ENCODE measurements at regions not wholly inside any gene's neighbourhood (a gene's known extent, or its start where the extent isn't known, plus 50 kb on each side); places are given as distances from the start of the nearest gene placed in this dataset.

- Histone ChIP-seq H3K36me3 (no peaks in the 10 kb centered on the region), H3K27ac (no peak overlapping the region), H3K27me3 (replicated peaks in 1 of 7) (no peaks in the 10 kb centered on the region), H3K4me1 (no peaks in the 10 kb centered on the region), H3K9me3 (no peaks in the 10 kb centered on the region), H3K4me3 (no peak overlapping the region)
- no peak for DNase-seq
- WGBS, 5 donors = 82 to 100% (median 89%) methylated on average over 1 of the region's 1 CpG
- intact Hi-C loops (cut with DNase I; ENCODE audit: low total_unique reads) = no loop called here
- no peak for TF ChIP-seq POLR2AphosphoS5 (IDR thresholded peaks at IDR 0.05)
- TF ChIP-seq, protein P1, sequence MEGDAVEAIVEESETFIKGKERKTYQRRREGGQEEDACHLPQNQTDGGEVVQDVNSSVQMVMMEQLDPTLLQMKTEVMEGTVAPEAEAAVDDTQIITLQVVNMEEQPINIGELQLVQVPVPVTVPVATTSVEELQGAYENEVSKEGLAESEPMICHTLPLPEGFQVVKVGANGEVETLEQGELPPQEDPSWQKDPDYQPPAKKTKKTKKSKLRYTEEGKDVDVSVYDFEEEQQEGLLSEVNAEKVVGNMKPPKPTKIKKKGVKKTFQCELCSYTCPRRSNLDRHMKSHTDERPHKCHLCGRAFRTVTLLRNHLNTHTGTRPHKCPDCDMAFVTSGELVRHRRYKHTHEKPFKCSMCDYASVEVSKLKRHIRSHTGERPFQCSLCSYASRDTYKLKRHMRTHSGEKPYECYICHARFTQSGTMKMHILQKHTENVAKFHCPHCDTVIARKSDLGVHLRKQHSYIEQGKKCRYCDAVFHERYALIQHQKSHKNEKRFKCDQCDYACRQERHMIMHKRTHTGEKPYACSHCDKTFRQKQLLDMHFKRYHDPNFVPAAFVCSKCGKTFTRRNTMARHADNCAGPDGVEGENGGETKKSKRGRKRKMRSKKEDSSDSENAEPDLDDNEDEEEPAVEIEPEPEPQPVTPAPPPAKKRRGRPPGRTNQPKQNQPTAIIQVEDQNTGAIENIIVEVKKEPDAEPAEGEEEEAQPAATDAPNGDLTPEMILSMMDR (IDR thresholded peaks at IDR 0.05 in 8 of 11, conservative IDR thresholded peaks at IDR 0.05 in 3 of 11) = no peak
- peak in 1 of 3 donors; percentile 4 for TF ChIP-seq POLR2A (IDR thresholded peaks at IDR 0.05)
These were observed 147.8 kb upstream of the SESN3 start for GRCh38 chr11:95378789-95379188.

DNA sequence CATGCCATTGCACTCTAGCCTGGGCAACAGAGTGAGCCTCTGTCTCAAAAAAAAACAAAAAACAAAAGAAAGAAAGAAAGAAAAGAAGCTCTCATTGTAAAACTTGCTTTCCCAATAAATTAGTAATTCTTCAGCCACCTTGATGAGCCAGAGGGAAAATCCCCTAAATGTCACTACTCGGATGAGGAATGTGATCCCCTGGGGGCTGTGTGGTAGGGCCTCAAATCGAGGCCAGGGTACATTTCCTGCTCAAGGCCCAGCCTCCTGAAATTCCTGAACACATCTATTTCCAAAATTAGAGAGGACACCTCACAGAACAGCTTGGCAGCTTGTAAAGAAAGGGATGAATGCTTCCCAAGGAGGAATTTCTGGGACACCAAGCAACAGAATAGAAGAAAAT, 147.1 kb upstream of the SESN3 start:
- TF ChIP-seq POLR2AphosphoS5 (IDR thresholded peaks at IDR 0.05) = no peak
- TF ChIP-seq, protein P1 (IDR thresholded peaks at IDR 0.05 in 8 of 11, conservative IDR thresholded peaks at IDR 0.05 in 3 of 11) = no peak
- no peak for TF ChIP-seq POLR2A (IDR thresholded peaks at IDR 0.05)
- intact Hi-C loops (cut with DNase I; ENCODE audit: low total_unique reads) = no loop called here
- WGBS, 5 donors = 73 to 87% (median 77%) methylated on average over 2 of the region's 2 CpGs
- no peaks in the 10 kb centered on the region for H3K27me3 ChIP-seq (replicated peaks in 1 of 7)
- no peaks in the 10 kb centered on the region for H3K4me1 ChIP-seq
- no peak overlapping the region for H3K27ac ChIP-seq
- H3K36me3 ChIP-seq = no peaks in the 10 kb centered on the region
- no peak overlapping the region for H3K4me3 ChIP-seq
- no peak for DNase-seq
- no peaks in the 10 kb centered on the region for H3K9me3 ChIP-seq

GRCh38 chr11:95375886-95376285, 144.9 kb upstream of the SESN3 start:
- 70 to 88% (median 80%) methylated on average over 3 of the region's 3 CpGs for WGBS, 5 donors
- TF ChIP-seq POLR2A (IDR thresholded peaks at IDR 0.05) (no peak), POLR2AphosphoS5 (IDR thresholded peaks at IDR 0.05) (no peak)
- TF ChIP-seq, protein P1 (IDR thresholded peaks at IDR 0.05 in 8 of 11, conservative IDR thresholded peaks at IDR 0.05 in 3 of 11) = no peak
- Histone ChIP-seq H3K36me3 (no peaks in the 10 kb centered on the region), H3K4me3 (no peak overlapping the region), H3K9me3 (no peaks in the 10 kb centered on the region), H3K4me1 (peaks cover 0 to 5% (median 2%) of the 10 kb centered on the region in 6 donors), H3K27ac (no peak overlapping the region), H3K27me3 (replicated peaks in 1 of 7) (no peaks in the 10 kb centered on the region)
- intact Hi-C loops (cut with DNase I; ENCODE audit: low total_unique reads) = no loop called here
- no peak for DNase-seq

DNA sequence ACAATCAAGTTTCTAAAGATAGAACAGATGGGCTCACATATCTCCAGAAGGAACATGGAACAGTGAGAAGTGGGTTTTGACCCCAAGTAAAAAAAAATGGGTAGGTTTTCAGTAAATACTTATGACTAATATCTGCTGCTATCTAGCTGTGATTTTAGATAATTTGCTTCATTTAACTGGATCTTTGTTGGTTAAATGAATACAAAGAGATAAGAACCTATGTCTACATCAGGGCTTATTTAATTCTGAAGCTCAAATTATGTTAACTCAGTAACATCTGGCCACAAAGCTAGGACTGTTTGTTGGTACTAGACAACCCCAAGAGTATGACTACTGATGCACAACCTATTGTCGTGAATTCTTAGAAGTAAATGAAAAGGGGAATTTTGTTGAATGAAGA, 144.4 kb upstream of the SESN3 start:
- Histone ChIP-seq H3K9me3 (no peaks in the 10 kb centered on the region), H3K36me3 (no peaks in the 10 kb centered on the region), H3K4me1 (peaks cover 0 to 7% (median 2%) of the 10 kb centered on the region in 6 donors), H3K4me3 (no peak overlapping the region), H3K27ac (no peak overlapping the region), H3K27me3 (replicated peaks in 1 of 7) (no peaks in the 10 kb centered on the region)
- no peak for DNase-seq
- intact Hi-C loops (cut with DNase I; ENCODE audit: low total_unique reads) = no loop called here
- 67 to 92% (median 83%) methylated on average over 1 of the region's 1 CpG for WGBS, 5 donors
- TF ChIP-seq, protein P1 (IDR thresholded peaks at IDR 0.05 in 8 of 11, conservative IDR thresholded peaks at IDR 0.05 in 3 of 11) = no peak
- TF ChIP-seq POLR2A (IDR thresholded peaks at IDR 0.05) = no peak
- TF ChIP-seq POLR2AphosphoS5 (IDR thresholded peaks at IDR 0.05) = no peak

All from spleen (tissue), 11 donors.